Right lobe of liver (tissue), 6 donors: ENCODE measurements at regions not wholly inside any gene's neighbourhood (a gene's known extent, or its start where the extent isn't known, plus 50 kb on each side); places are given as distances from the start of the nearest gene placed in this dataset.

Experiments used
- ATAC-seq, 4 donors: fragments of 200-7000 bp; cut with Tn5 transposase; one replicate each; pipeline ENCODE4 v1.9.1; 2020; ENCODE audit warnings: mild to moderate bottlenecking in 4 of 4, moderate library complexity in 4 of 4
- DNase-seq, 3 donors: peaks; one replicate each; pipeline ENCODE4 v3.0.0-alpha.2; 2020
- H3K27ac ChIP-seq, 3 donors: fragments of 200-600 bp; one replicate each; pipeline ENCODE4 v1.8.0; 2022
- H3K27me3 ChIP-seq, 2 donors: fragments of 200-600 bp; one replicate each; pipeline ENCODE4 v1.8.0; 2022
- H3K36me3 ChIP-seq, 4 donors: fragments of 200-600 bp; sonication (generic) in 1 of 4; one replicate each; pipeline versions ENCODE4 v1.5.1 to v1.8.0; 2017 to 2022; ENCODE audit warnings: control low read depth in 1 of 4
- H3K4me1 ChIP-seq, 4 donors: fragments of 200-600 bp; sonication (generic) in 1 of 4; one replicate each; pipeline versions ENCODE4 v1.5.1 to v1.8.0; 2017 to 2022; ENCODE audit warnings: control low read depth in 1 of 4
- H3K4me3 ChIP-seq, 3 donors: fragments of 200-600 bp; one replicate each; pipeline ENCODE4 v1.8.0; 2022
- H3K9me3 ChIP-seq, 4 donors: fragments of 200-600 bp; sonication (generic) in 1 of 4; one replicate each; pipeline versions ENCODE4 v1.5.1 to v1.8.0; 2017 to 2022; ENCODE audit warnings: control low read depth in 1 of 4
- POLR2A ChIP-seq: fragments of 450-650 bp; IDR thresholded peaks from one replicate; pipeline ENCODE4 v1.6.1; 2017; ENCODE audit warnings: antibody characterized with exemption, mild to moderate bottlenecking
- WGBS: methylation state at CpG from one replicate; pipeline ENCODE4 v1.1.6; 2018; ENCODE audit warnings: low coverage, low lambda C conversion rate; ENCODE audit not compliant: insufficient coverage; ENCODE audit errors: missing lambda C conversion rate; 5-methylcytosine and 5-hydroxymethylcytosine counted together
- intact Hi-C, 2 donors: fragments of 100-400 bp; cut with DNase I; formaldehyde crosslinking; loops; one replicate each; pipeline versions ENCODE4 v1.11.2 to v1.14.1; 2022
- TF ChIP-seq, protein P1 (sequence below), 4 donors: fragments of 200-600 bp in 3 of 4; fragments of 450-650 bp in 1 of 4; IDR thresholded peaks; one replicate each; pipeline versions ENCODE4 v1.5.1 to v1.8.0; 2016 to 2022; ENCODE audit warnings: antibody characterized with exemption in 4 of 4, mild to moderate bottlenecking in 2 of 4
- donor health status: DM: no; HTN: yes; CAD: no.
- donor health status: DM: no; HTN: no; CAD: no.
- donor health status: DM: no; HTN: no; CAD: no.
- donor health status: DM: no; HTN: yes; CAD: no.
- donor health status: DM: no; HTN: yes; CAD: no.

DNA sequence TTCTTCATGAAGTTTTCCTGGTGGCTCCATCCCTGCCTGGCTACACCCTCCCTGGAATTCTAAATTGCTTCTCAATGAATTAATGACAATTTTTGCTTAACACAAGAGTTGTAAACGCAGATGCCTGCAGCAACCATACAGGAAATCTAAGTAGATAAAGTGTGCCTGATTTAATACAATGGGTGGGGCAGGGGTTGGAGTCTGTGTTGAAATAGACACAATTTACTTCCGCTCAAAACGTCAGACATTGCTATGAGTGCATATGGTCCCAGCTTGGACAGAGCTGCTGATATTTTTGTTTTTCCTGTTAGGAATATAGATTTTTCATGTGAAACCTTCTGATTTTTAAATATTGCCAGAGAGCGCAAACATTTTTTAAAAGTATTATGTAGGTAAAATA is 1235.0 kb upstream of the SORCS1 start:
- H3K9me3 ChIP-seq: no peaks in the 10 kb centered on the region
- DNase-seq (no peak), ATAC-seq (no peak)
- intact Hi-C loops: no loop called here
- no peaks in the 10 kb centered on the region for H3K4me1 ChIP-seq
- no peak overlapping the region for H3K4me3 ChIP-seq
- no peak for TF ChIP-seq POLR2A
- TF ChIP-seq, protein P1, sequence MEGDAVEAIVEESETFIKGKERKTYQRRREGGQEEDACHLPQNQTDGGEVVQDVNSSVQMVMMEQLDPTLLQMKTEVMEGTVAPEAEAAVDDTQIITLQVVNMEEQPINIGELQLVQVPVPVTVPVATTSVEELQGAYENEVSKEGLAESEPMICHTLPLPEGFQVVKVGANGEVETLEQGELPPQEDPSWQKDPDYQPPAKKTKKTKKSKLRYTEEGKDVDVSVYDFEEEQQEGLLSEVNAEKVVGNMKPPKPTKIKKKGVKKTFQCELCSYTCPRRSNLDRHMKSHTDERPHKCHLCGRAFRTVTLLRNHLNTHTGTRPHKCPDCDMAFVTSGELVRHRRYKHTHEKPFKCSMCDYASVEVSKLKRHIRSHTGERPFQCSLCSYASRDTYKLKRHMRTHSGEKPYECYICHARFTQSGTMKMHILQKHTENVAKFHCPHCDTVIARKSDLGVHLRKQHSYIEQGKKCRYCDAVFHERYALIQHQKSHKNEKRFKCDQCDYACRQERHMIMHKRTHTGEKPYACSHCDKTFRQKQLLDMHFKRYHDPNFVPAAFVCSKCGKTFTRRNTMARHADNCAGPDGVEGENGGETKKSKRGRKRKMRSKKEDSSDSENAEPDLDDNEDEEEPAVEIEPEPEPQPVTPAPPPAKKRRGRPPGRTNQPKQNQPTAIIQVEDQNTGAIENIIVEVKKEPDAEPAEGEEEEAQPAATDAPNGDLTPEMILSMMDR (IDR thresholded peaks at IDR 0.05): no peak
- no peaks in the 10 kb centered on the region for H3K27me3 ChIP-seq
- H3K36me3 ChIP-seq: no peaks in the 10 kb centered on the region
- H3K27ac ChIP-seq: no peak overlapping the region
- WGBS: 82% methylated on average over 4 of the region's 4 CpGs

DNA sequence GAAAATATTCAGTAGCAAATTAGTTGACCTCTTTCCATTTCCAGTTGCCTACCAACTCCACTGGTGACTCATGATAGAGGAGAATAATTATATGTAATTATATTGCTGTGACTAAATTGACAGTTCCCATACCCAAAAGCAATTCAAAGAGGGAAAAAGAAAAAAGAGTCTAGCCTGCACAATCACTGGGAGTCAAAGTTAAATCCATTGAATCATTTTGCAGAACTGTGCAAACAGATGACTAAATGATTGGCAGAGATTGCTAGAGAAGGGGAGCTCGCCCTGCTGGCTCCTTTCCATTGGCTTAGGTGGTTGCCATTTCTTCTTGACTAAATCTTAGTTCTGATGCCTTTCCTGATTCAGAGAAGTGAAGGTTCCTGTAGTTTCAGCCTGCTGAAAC is 1228.6 kb upstream of the SORCS1 start:
- Histone ChIP-seq H3K4me1 (no peaks in the 10 kb centered on the region), H3K27ac (no peak overlapping the region), H3K36me3 (no peaks in the 10 kb centered on the region), H3K9me3 (no peaks in the 10 kb centered on the region), H3K4me3 (no peak overlapping the region), H3K27me3 (no peaks in the 10 kb centered on the region)
- DNase-seq (peak in 1 of 3 donors; percentile 20), ATAC-seq (peak in 1 of 4 donors; percentile 76)
- intact Hi-C loops: no loop called here
- no peak for TF ChIP-seq POLR2A
- TF ChIP-seq, protein P1 (IDR thresholded peaks at IDR 0.05): no peak
- 27% methylated on average over 1 of the region's 1 CpG for WGBS

DNA sequence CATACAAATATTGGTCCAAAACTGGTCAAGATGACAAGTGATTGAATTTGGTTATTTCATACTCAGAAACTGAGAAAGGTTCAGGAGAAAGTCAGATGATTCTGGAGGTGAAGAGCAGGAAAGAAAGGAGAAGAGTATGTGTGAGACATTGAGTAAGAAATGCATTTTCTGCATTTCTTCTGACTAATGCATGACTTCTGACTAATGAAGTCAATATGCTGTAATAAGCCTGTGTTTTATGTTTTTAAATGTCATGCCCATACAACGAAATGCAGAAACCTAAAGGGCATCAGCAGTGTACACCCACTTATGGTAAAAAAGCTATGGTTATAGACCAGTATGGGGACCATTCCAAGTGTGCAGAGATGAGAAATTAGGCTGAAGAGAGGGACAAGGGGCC is 1227.8 kb upstream of the SORCS1 start:
- ATAC-seq (no peak), DNase-seq (no peak)
- Histone ChIP-seq H3K27me3 (no peaks in the 10 kb centered on the region), H3K4me1 (no peaks in the 10 kb centered on the region), H3K4me3 (no peak overlapping the region), H3K27ac (no peak overlapping the region), H3K9me3 (no peaks in the 10 kb centered on the region), H3K36me3 (no peaks in the 10 kb centered on the region)
- 43% methylated on average over 1 of the region's 1 CpG for WGBS
- no peak for TF ChIP-seq POLR2A
- TF ChIP-seq, protein P1 (IDR thresholded peaks at IDR 0.05): no peak
- intact Hi-C loops: no loop called here

DNA sequence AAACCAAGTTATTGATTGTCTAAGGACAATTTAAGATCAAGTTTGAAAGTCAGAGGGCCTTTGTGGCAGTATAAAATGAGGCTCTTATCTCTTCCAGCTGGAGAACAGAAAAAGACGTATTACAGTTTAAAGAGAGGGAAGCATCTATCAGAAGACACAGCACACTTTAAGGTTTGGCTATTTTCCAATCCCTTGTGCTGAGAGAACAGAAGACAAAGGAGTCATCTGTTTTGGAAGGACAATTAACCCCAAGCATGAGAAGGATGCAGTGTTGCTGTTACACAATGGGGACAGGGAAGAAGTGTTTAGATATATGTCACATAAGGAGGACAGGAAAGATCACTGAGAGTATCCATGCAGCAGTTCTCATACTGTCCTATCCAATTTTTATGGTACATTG is 1224.2 kb upstream of the SORCS1 start:
- Histone ChIP-seq H3K9me3 (no peaks in the 10 kb centered on the region), H3K36me3 (no peaks in the 10 kb centered on the region), H3K4me3 (no peak overlapping the region), H3K4me1 (no peaks in the 10 kb centered on the region), H3K27me3 (no peaks in the 10 kb centered on the region), H3K27ac (no peak overlapping the region)
- WGBS: 75% methylated on average over 1 of the region's 1 CpG
- no peak for DNase-seq
- intact Hi-C loops: no loop called here
- TF ChIP-seq, protein P1 (IDR thresholded peaks at IDR 0.05): no peak
- TF ChIP-seq POLR2A: no peak
- no peak for ATAC-seq

DNA sequence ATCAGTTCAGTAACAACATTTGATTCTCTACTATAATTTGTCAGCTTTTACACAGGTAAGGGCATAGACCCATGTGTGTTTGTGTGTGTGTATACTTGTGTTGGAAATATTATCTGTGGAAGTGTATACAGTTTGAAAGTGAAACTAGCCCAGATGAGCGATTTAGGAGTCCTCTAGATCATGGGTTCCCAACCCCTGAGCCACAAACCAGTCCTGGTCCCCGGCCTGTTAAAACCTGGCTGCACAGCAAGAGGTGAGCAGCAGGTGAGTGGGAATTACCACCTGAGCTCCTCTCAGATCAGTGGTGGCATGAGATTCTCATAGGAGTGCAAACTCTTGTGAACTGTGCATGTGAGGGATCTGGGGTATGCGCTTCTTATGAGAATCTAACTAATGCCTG is 1221.5 kb upstream of the SORCS1 start:
- H3K36me3 ChIP-seq: no peaks in the 10 kb centered on the region
- H3K4me3 ChIP-seq: no peak overlapping the region
- H3K4me1 ChIP-seq: no peaks in the 10 kb centered on the region
- no peaks in the 10 kb centered on the region for H3K27me3 ChIP-seq
- TF ChIP-seq, protein P1 (IDR thresholded peaks at IDR 0.05): no peak
- TF ChIP-seq POLR2A: no peak
- DNase-seq (no peak), ATAC-seq (no peak)
- intact Hi-C loops: no loop called here
- 72% methylated on average over 3 of the region's 3 CpGs for WGBS
- no peaks in the 10 kb centered on the region for H3K9me3 ChIP-seq
- no peak overlapping the region for H3K27ac ChIP-seq
